ENCODE measurements at regions not wholly inside any gene's neighbourhood (a gene's known extent, or its start where the extent isn't known, plus 50 kb on each side); places are given as distances from the start of the nearest gene placed in this dataset.

DNA sequence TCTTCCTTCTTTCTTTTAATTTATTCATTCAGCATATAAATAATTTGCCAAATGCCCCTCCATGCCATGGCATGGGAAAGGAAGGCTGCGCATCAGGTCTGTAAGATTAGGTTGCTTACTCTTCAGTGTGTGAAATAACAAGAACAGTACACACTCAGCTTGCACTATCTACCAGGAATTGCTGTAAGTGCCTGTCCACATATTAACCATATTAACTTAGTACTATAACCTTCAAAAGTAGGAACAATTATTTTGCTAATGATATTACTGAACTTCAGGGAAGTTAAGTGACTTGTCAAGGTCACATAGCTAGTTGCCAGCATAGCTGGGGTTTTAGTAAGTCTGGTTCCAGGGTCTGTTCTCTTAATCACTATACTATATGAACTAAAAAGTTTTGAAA is 89.2 kb upstream of the PMFBP1 start:
- TF ChIP-seq, protein P1, sequence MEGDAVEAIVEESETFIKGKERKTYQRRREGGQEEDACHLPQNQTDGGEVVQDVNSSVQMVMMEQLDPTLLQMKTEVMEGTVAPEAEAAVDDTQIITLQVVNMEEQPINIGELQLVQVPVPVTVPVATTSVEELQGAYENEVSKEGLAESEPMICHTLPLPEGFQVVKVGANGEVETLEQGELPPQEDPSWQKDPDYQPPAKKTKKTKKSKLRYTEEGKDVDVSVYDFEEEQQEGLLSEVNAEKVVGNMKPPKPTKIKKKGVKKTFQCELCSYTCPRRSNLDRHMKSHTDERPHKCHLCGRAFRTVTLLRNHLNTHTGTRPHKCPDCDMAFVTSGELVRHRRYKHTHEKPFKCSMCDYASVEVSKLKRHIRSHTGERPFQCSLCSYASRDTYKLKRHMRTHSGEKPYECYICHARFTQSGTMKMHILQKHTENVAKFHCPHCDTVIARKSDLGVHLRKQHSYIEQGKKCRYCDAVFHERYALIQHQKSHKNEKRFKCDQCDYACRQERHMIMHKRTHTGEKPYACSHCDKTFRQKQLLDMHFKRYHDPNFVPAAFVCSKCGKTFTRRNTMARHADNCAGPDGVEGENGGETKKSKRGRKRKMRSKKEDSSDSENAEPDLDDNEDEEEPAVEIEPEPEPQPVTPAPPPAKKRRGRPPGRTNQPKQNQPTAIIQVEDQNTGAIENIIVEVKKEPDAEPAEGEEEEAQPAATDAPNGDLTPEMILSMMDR (IDR thresholded peaks at IDR 0.05): no peak
- no peak for TF ChIP-seq POLR2AphosphoS5 (IDR thresholded peaks at IDR 0.05)
- no peak for TF ChIP-seq POLR2A (IDR thresholded peaks at IDR 0.05)
- TF ChIP-seq EP300 (IDR thresholded peaks at IDR 0.05): no peak

Measured in upper lobe of left lung (tissue), 4 donors.